RPMI7951 (cell line): ENCODE measurements at regions not wholly inside any gene's neighbourhood (a gene's known extent, or its start where the extent isn't known, plus 50 kb on each side); places are given as distances from the start of the nearest gene placed in this dataset.
A peak's percentile ranks its signal among the peaks of the same experiment; 100 is the strongest.

ENCODE experiments used
- DNase-seq: peaks from one replicate; pipeline ENCODE4 v3.0.0-alpha.2; 2012; ENCODE audit warnings: low read depth

- no peak for DNase-seq
Observed at GRCh38 chr9:86659413-86660046, 287.8 kb downstream of the GAS1 start.

- DNase-seq, result no peak
Observed at GRCh38 chr9:86655147-86655546, 292.2 kb downstream of the GAS1 start.

- no peak for DNase-seq
Observed at GRCh38 chr9:86653466-86653865, 293.8 kb downstream of the GAS1 start.

- no peak for DNase-seq
Observed at GRCh38 chr9:86652736-86653135, 294.6 kb downstream of the GAS1 start.

- no peak for DNase-seq
Observed at GRCh38 chr9:86649913-86650312, 295.7 kb upstream of the TUT7 start.

- no peak for DNase-seq
Observed at GRCh38 chr9:86648828-86649170, 294.6 kb upstream of the TUT7 start.

GRCh38 chr9:86648156-86648827, 294.1 kb upstream of the TUT7 start:
- DNase-seq, result no peak

GRCh38 chr9:86645303-86645702, 291.1 kb upstream of the TUT7 start:
- no peak for DNase-seq

- no peak for DNase-seq
Observed at GRCh38 chr9:86644675-86645034, 290.4 kb upstream of the TUT7 start.

- DNase-seq, result no peak
Observed at GRCh38 chr9:86643946-86644674, 289.9 kb upstream of the TUT7 start.

GRCh38 chr9:86642721-86643120, 288.5 kb upstream of the TUT7 start:
- DNase-seq, result no peak

GRCh38 chr9:86641970-86642369, 287.8 kb upstream of the TUT7 start:
- DNase-seq, result peak; percentile 8

GRCh38 chr9:86639899-86640379, 285.7 kb upstream of the TUT7 start:
- no peak for DNase-seq

- DNase-seq, result no peak
Observed at GRCh38 chr9:86639287-86639686, 285.1 kb upstream of the TUT7 start.

GRCh38 chr9:86638109-86638508, 283.9 kb upstream of the TUT7 start:
- no peak for DNase-seq

- no peak for DNase-seq
Observed at GRCh38 chr9:86637515-86637914, 283.3 kb upstream of the TUT7 start.

GRCh38 chr9:86636519-86636918, 282.3 kb upstream of the TUT7 start:
- no peak for DNase-seq

GRCh38 chr9:86636038-86636437, 281.8 kb upstream of the TUT7 start:
- DNase-seq, result no peak

GRCh38 chr9:86634501-86634900, 280.3 kb upstream of the TUT7 start:
- DNase-seq, result no peak

- DNase-seq, result no peak
Observed at GRCh38 chr9:86633945-86634344, 279.7 kb upstream of the TUT7 start.

GRCh38 chr9:86632537-86632936, 278.3 kb upstream of the TUT7 start:
- DNase-seq, result no peak

GRCh38 chr9:86629530-86629929, 275.3 kb upstream of the TUT7 start:
- no peak for DNase-seq

GRCh38 chr9:86626802-86627201, 272.6 kb upstream of the TUT7 start:
- no peak for DNase-seq
